WERI-Rb-1 (cell line): ENCODE measurements at regions not wholly inside any gene's neighbourhood (a gene's known extent, or its start where the extent isn't known, plus 50 kb on each side); places are given as distances from the start of the nearest gene placed in this dataset.

Experiments used
- DNase-seq: peaks from one replicate; pipeline ENCODE4 v3.0.0-alpha.2; 2020
- H3K27ac ChIP-seq: fragments of 250-450 bp; sonication (Bioruptor Pico); 2 replicates; pipeline ENCODE4 v1.5.1; 2020; ENCODE audit warnings: mild to moderate bottlenecking, moderate library complexity
- H3K27me3 ChIP-seq: fragments of 250-450 bp; sonication (Bioruptor Pico); 2 replicates; pipeline ENCODE4 v1.5.1; 2021; ENCODE audit warnings: mild to moderate bottlenecking, low read depth, moderate library complexity; ENCODE audit not compliant: insufficient read depth, severe bottlenecking
- H3K36me3 ChIP-seq: fragments of 250-450 bp; sonication (Bioruptor Pico); 2 replicates; pipeline ENCODE4 v1.5.1; 2020; ENCODE audit warnings: mild to moderate bottlenecking, moderate library complexity
- H3K4me3 ChIP-seq: 2 replicates; pipeline ENCODE4 v1.5.1; 2011; ENCODE audit warnings: low read depth, mild to moderate bottlenecking, control low read depth, low read length
- H3K9me3 ChIP-seq: fragments of 250-450 bp; sonication (Bioruptor Pico); 2 replicates; pipeline ENCODE4 v1.5.1; 2021; ENCODE audit warnings: mild to moderate bottlenecking, moderate library complexity; ENCODE audit not compliant: severe bottlenecking
- TF ChIP-seq, protein P1 (sequence below): IDR thresholded peaks from 2 replicates; pipeline ENCODE4 v1.5.1; 2011; ENCODE audit warnings: low read depth, mild to moderate bottlenecking, control low read depth, inconsistent platforms, low read length

DNA sequence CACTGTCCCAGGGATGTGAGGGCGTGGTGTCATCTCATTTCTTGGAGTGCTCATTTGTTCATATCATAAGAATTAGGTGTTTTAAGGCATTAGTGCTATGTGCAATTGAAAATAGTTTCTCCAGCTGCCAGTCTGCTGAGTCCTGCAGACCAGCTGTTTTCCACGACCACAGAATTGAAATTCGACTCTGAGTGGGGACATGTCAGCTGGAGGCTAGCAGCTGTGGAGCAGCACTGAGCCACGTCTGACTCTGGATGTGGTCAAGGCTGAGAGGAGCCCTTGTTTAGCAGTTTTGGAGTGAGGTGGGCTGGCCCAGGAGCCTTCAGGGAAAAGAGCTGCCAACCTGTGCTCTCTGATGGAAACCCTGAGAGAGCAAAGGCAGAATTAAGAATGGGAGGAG is 156.3 kb upstream of the GRB10 start:
- Histone ChIP-seq H3K27me3 (peaks cover 5% of the 10 kb centered on the region), H3K4me3 (no peak overlapping the region), H3K27ac (no peak overlapping the region), H3K36me3 (no peaks in the 10 kb centered on the region), H3K9me3 (no peaks in the 10 kb centered on the region)
- TF ChIP-seq, protein P1, sequence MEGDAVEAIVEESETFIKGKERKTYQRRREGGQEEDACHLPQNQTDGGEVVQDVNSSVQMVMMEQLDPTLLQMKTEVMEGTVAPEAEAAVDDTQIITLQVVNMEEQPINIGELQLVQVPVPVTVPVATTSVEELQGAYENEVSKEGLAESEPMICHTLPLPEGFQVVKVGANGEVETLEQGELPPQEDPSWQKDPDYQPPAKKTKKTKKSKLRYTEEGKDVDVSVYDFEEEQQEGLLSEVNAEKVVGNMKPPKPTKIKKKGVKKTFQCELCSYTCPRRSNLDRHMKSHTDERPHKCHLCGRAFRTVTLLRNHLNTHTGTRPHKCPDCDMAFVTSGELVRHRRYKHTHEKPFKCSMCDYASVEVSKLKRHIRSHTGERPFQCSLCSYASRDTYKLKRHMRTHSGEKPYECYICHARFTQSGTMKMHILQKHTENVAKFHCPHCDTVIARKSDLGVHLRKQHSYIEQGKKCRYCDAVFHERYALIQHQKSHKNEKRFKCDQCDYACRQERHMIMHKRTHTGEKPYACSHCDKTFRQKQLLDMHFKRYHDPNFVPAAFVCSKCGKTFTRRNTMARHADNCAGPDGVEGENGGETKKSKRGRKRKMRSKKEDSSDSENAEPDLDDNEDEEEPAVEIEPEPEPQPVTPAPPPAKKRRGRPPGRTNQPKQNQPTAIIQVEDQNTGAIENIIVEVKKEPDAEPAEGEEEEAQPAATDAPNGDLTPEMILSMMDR = no peak
- DNase-seq = no peak

DNA sequence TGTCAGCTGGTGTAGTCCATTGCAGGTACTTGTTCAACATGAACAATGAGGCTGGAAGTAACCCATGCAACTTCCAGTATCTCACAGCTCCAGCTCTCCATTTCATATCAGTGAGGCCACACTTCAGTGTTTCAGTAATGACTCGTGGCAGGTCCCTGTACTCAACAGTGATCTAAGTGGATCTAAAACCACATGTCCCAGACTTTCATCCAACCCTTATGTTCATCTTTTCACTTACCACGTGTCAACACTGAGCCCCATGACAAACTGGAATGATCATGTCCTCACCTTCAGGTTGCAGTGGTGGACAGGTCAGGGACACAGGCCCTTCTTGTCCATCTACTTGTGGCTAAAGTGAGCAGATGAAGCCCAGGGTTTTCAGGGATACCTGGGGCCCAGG is 155.0 kb upstream of the GRB10 start:
- TF ChIP-seq, protein P1 = no peak
- H3K27me3 ChIP-seq = no peaks in the 10 kb centered on the region
- no peaks in the 10 kb centered on the region for H3K9me3 ChIP-seq
- DNase-seq = no peak
- H3K4me3 ChIP-seq = no peak overlapping the region
- H3K27ac ChIP-seq = no peak overlapping the region
- no peaks in the 10 kb centered on the region for H3K36me3 ChIP-seq

DNA sequence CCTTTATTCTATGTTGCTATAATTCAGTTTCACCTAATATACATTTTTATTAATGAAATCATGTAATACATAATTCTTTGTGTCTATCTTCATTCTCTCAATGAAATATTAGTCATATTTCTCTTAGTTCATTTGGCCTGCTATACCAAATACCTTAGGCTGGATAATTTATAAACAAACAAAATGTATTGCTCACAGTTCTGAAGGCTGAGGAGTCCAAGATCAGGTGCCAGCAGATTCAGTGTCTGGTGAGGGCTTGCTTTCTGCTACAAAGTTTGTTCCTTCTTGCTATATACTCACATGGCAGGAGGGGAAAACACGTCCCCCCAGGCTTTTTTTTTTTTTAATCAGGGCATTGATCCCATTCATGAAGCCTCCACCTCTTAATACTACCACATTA is 143.4 kb upstream of the GRB10 start:
- Histone ChIP-seq H3K4me3 (no peak overlapping the region), H3K9me3 (no peaks in the 10 kb centered on the region), H3K27ac (no peak overlapping the region), H3K27me3 (peaks cover 11% of the 10 kb centered on the region), H3K36me3 (no peaks in the 10 kb centered on the region)
- DNase-seq = no peak
- TF ChIP-seq, protein P1 = no peak

DNA sequence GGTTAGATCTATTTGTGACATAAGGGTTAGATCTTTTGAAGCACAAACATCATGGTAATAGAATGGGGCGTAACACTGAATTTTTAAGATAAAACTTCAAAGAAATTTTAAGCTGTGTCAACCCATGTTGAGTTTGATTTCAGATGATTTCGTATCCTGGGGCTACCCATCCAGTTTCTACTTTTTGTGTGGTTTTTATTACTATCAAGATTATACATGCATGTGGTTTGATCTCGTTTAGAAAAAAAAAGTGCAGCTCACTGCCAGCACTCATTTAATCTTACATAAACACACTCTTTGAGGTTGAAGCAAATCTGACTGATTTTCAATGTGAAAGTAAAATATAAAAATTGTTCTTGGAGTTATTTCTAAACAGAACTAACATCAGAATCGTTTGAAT is 140.8 kb upstream of the GRB10 start:
- TF ChIP-seq, protein P1 = no peak

DNA sequence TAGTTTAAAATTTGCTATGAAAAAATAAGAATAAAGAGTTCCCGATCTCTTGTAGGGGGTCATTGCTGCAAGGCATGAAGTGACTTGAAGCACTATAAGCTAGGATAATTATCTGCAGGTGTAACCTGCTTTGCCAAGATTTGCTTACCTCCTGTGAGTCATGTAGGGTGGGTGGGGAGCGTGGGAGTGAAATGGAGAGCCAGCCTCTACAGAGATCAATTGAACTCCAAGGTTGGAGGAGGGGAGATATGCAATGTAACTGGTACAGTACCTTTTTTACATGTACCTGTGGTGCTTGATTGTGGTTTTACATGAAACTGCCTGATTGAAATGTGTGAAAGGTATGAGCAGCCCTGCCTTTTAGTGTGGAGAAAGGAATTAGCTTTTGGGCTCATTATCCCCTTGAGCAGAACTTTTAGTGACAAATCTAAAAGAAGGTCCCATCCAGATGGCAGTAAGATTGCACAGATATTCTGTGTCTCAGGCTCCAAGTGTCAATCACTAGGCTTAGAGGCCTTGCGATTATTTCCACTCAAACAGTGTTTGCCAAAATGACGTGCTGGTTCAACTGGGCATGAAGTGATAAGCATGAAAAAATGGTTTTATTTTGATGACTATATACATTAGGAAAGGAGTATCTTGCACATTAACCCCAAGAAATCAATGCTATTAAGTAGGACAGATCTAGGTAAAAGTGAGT is 138.6 kb upstream of the GRB10 start:
- Histone ChIP-seq H3K27ac (no peak overlapping the region), H3K9me3 (no peaks in the 10 kb centered on the region), H3K27me3 (peaks cover 45% of the 10 kb centered on the region), H3K4me3 (no peak overlapping the region), H3K36me3 (no peaks in the 10 kb centered on the region)
- DNase-seq = no peak
- TF ChIP-seq, protein P1 = no peak

More for the DNA sequence above, 140.8 kb upstream of the GRB10 start:
- DNase-seq = no peak
- H3K9me3 ChIP-seq = no peaks in the 10 kb centered on the region
- H3K27ac ChIP-seq = no peak overlapping the region
- no peaks in the 10 kb centered on the region for H3K36me3 ChIP-seq
- H3K4me3 ChIP-seq = no peak overlapping the region
- peaks cover 25% of the 10 kb centered on the region for H3K27me3 ChIP-seq

DNA sequence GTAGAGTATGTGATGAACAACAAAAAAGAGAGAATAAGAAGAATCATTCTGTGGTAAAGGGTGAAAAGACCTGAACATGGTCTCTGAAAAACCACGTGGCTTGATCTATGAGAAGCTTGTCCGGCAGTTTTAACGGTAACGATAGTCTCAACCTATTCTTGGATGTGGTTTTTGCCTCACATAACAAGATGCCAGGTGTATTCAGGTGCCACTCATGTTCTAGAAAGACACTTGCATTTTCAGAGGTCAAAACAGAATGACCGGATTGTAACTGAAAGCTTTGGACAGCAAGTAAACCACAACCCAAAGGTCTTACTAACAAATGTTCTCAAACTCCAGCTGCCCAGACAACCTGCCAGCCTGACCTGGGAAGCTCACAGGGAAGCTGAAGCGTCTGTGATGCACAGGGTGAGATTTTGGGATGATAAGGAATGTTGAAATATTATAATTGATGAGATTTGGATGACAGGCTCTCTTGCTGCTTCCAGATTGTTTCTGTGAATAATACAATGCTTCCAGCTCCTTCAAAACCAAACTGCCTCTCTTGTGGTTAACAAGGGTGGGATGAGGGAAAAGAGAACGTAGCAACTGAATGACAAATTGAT is 137.4 kb upstream of the GRB10 start:
- TF ChIP-seq, protein P1 = no peak
- Histone ChIP-seq H3K27me3 (peaks cover 49% of the 10 kb centered on the region), H3K9me3 (no peaks in the 10 kb centered on the region), H3K36me3 (no peaks in the 10 kb centered on the region), H3K4me3 (no peak overlapping the region), H3K27ac (no peak overlapping the region)
- no peak for DNase-seq
